ENCODE measurements at regions not wholly inside any gene's neighbourhood (a gene's known extent, or its start where the extent isn't known, plus 50 kb on each side); places are given as distances from the start of the nearest gene placed in this dataset.

- H3K4me2 ChIP-seq (ENCODE audit: low read length), result no peak overlapping the region
- no peak overlapping the region for H3K27ac ChIP-seq (ENCODE audit: low read depth, low read length, poor library complexity, severe bottlenecking)
- no TSS peak for BruUV-seq (replicated peaks)
- no peak overlapping the region for H3K4me3 ChIP-seq (ENCODE audit: low read depth, low read length, poor library complexity, severe bottlenecking)
- ChIA-PET CTCF (ENCODE audit: unreplicated experiment) (no interaction called here), POLR2A (interaction anchor here (0.8 kb wide), 1 partner anchor 41 kb away, joined by 3 read pairs; no protein-coding TSS in a partner anchor)
- no peak overlapping the region for H2AFZ ChIP-seq (ENCODE audit: low read length)
- H3K36me3 ChIP-seq (ENCODE audit: insufficient read depth, low read length), result no peaks in the 10 kb centered on the region
- H3K79me2 ChIP-seq (ENCODE audit: insufficient read depth, low read depth, low read length), result no peaks in the 10 kb centered on the region
- intact Hi-C loops (cut with micrococcal nuclease; ENCODE audit: unreplicated experiment), result no loop called here
- TF ChIP-seq EZH2phosphoT487 (IDR thresholded peaks at IDR 0.05; ENCODE audit: borderline replicate concordance, low read depth, low read length) (no peak), CTCF (conservative IDR thresholded peaks at IDR 0.05; ENCODE audit: low read length) (no peak)
- H4K20me1 ChIP-seq (ENCODE audit: insufficient read depth, low read length), result no peaks in the 10 kb centered on the region
- no peaks in the 10 kb centered on the region for H3K9me2 ChIP-seq (ENCODE audit: insufficient read depth, low read length)
- H3K4me1 ChIP-seq (ENCODE audit: insufficient read depth, low read length, poor library complexity, severe bottlenecking), result no peaks in the 10 kb centered on the region
- no peak for DNase-seq (ENCODE audit: low spot score)
- no peaks in the 10 kb centered on the region for H3K9me3 ChIP-seq (ENCODE audit: low read length)
Observed at GRCh38 chr16:5472552-5472951, 375.0 kb upstream of the EEF2KMT start.

DNA sequence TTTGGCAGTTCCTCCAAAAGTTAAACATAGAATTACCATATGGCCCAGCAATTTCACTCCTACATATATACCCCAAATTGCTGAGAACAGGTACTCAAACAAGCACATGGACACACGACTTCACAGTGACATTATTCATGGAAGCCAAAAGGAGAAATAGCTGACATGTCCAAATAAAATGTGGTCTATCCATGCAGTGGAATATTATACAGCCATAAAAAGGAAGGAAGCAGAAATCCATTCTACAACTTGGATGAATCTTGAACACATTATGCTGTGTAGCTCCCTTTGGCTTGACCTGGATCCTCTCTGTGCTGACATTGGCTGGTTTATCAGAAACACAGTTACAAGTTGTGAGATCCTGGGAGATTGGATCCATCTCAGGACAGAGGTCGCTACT, 370.9 kb upstream of the EEF2KMT start:
- Histone ChIP-seq H4K20me1 (ENCODE audit: insufficient read depth, low read length) (no peaks in the 10 kb centered on the region), H3K36me3 (ENCODE audit: insufficient read depth, low read length) (no peaks in the 10 kb centered on the region), H3K79me2 (ENCODE audit: insufficient read depth, low read depth, low read length) (no peaks in the 10 kb centered on the region), H3K4me1 (ENCODE audit: insufficient read depth, low read length, poor library complexity, severe bottlenecking) (no peaks in the 10 kb centered on the region), H2AFZ (ENCODE audit: low read length) (no peak overlapping the region), H3K9me3 (ENCODE audit: low read length) (no peaks in the 10 kb centered on the region), H3K9me2 (ENCODE audit: insufficient read depth, low read length) (no peaks in the 10 kb centered on the region), H3K27ac (ENCODE audit: low read depth, low read length, poor library complexity, severe bottlenecking) (no peak overlapping the region), H3K4me3 (ENCODE audit: low read depth, low read length, poor library complexity, severe bottlenecking) (no peak overlapping the region), H3K4me2 (ENCODE audit: low read length) (no peak overlapping the region)
- TF ChIP-seq CTCF (conservative IDR thresholded peaks at IDR 0.05; ENCODE audit: low read length), result no peak
- TF ChIP-seq EZH2phosphoT487 (IDR thresholded peaks at IDR 0.05; ENCODE audit: borderline replicate concordance, low read depth, low read length), result no peak
- no peak for DNase-seq (ENCODE audit: low spot score)
- CTCF ChIA-PET (ENCODE audit: unreplicated experiment), result no interaction called here
- no TSS peak for BruUV-seq (replicated peaks)
- POLR2A ChIA-PET, result no interaction called here
- intact Hi-C loops (cut with micrococcal nuclease; ENCODE audit: unreplicated experiment), result no loop called here

GRCh38 chr16:5467552-5467951, 370.0 kb upstream of the EEF2KMT start:
- H3K36me3 ChIP-seq (ENCODE audit: insufficient read depth, low read length), result no peaks in the 10 kb centered on the region
- no peaks in the 10 kb centered on the region for H3K9me2 ChIP-seq (ENCODE audit: insufficient read depth, low read length)
- CTCF ChIA-PET (ENCODE audit: unreplicated experiment), result no interaction called here
- intact Hi-C loops (cut with micrococcal nuclease; ENCODE audit: unreplicated experiment), result no loop called here
- H3K79me2 ChIP-seq (ENCODE audit: insufficient read depth, low read depth, low read length), result no peaks in the 10 kb centered on the region
- no peaks in the 10 kb centered on the region for H3K9me3 ChIP-seq (ENCODE audit: low read length)
- DNase-seq (ENCODE audit: low spot score), result no peak
- no TSS peak for BruUV-seq (replicated peaks)
- no peak overlapping the region for H2AFZ ChIP-seq (ENCODE audit: low read length)
- no peak overlapping the region for H3K27ac ChIP-seq (ENCODE audit: low read depth, low read length, poor library complexity, severe bottlenecking)
- no peaks in the 10 kb centered on the region for H3K4me1 ChIP-seq (ENCODE audit: insufficient read depth, low read length, poor library complexity, severe bottlenecking)
- no peak for TF ChIP-seq EZH2phosphoT487 (IDR thresholded peaks at IDR 0.05; ENCODE audit: borderline replicate concordance, low read depth, low read length)
- TF ChIP-seq CTCF (conservative IDR thresholded peaks at IDR 0.05; ENCODE audit: low read length), result no peak
- POLR2A ChIA-PET, result no interaction called here
- no peaks in the 10 kb centered on the region for H4K20me1 ChIP-seq (ENCODE audit: insufficient read depth, low read length)
- no peak overlapping the region for H3K4me3 ChIP-seq (ENCODE audit: low read depth, low read length, poor library complexity, severe bottlenecking)
- H3K4me2 ChIP-seq (ENCODE audit: low read length), result no peak overlapping the region
